ENCODE measurements at regions not wholly inside any gene's neighbourhood (a gene's known extent, or its start where the extent isn't known, plus 50 kb on each side); places are given as distances from the start of the nearest gene placed in this dataset.

- Histone ChIP-seq H3K27ac (ENCODE audit: low read length, poor library complexity, severe bottlenecking) (no peak overlapping the region), H3K9ac (ENCODE audit: low read length) (no peak overlapping the region)
- WGBS = 92% methylated on average over 2 of the region's 2 CpGs
Measured at GRCh38 chr2:187266147-187266546, 181.9 kb downstream of the CALCRL start.

GRCh38 chr2:187264612-187265011 is 183.4 kb downstream of the CALCRL start:
- 60% methylated on average over 1 of the region's 1 CpG for WGBS
- Histone ChIP-seq H2BK5ac (ENCODE audit: low read depth, low read length, poor library complexity, severe bottlenecking) (no peak overlapping the region), H3K4me2 (ENCODE audit: low read length, poor library complexity, severe bottlenecking) (no peak overlapping the region)

More at GRCh38 chr2:187266147-187266546, 181.9 kb downstream of the CALCRL start:
- Histone ChIP-seq H2AK5ac (ENCODE audit: low read length, severe bottlenecking) (no peak overlapping the region), H3K79me1 (replicated peaks; ENCODE audit: low read length, poor library complexity, severe bottlenecking) (no peaks in the 10 kb centered on the region), H3K4me2 (ENCODE audit: low read length, poor library complexity, severe bottlenecking) (no peak overlapping the region), H2BK12ac (ENCODE audit: low read length in 2 of 2) (no peak overlapping the region), H3K36me3 (ENCODE audit: control insufficient read depth in 1 of 2, insufficient read depth in 2 of 2, low read depth in 1 of 2, low read length in 2 of 2) (no peaks in the 10 kb centered on the region), H2BK15ac (ENCODE audit: low read depth, poor library complexity, severe bottlenecking) (no peak overlapping the region), H3K23ac (ENCODE audit: low read length in 2 of 2) (no peak overlapping the region), H3K4me1 (ENCODE audit: control insufficient read depth, insufficient read depth, low read depth, low read length) (no peaks in the 10 kb centered on the region), H2AFZ (ENCODE audit: low read depth, low read length) (no peak overlapping the region), H3K14ac (ENCODE audit: low read length in 2 of 2) (no peak overlapping the region), H3K27me3 (ENCODE audit: control insufficient read depth in 1 of 2, insufficient read depth in 1 of 2, low read length in 2 of 2) (no peaks in the 10 kb centered on the region), H3K9me3 (ENCODE audit: control insufficient read depth, low read length) (no peaks in the 10 kb centered on the region), H4K91ac (ENCODE audit: low read length) (no peak overlapping the region), H3K18ac (ENCODE audit: low read depth in 1 of 2, low read length in 2 of 2) (no peak overlapping the region), H2BK120ac (ENCODE audit: low read depth, low read length) (no peak overlapping the region), H3K4me3 (ENCODE audit: insufficient read depth in 1 of 2, low read depth in 1 of 2, low read length in 2 of 2) (no peak overlapping the region), H4K8ac (ENCODE audit: low read length) (no peak overlapping the region), H3K4ac (ENCODE audit: low read depth in 1 of 2, low read length in 2 of 2) (no peak overlapping the region), H2BK5ac (ENCODE audit: low read depth, low read length, poor library complexity, severe bottlenecking) (no peak overlapping the region)
- DNase-seq = no peak

GRCh38 chr2:187263675-187264560 is 184.1 kb downstream of the CALCRL start:
- H3K9me3 ChIP-seq (ENCODE audit: control insufficient read depth, low read length) = no peaks in the 10 kb centered on the region
- no peak overlapping the region for H3K18ac ChIP-seq (ENCODE audit: low read depth in 1 of 2, low read length in 2 of 2)
- H2BK15ac ChIP-seq (ENCODE audit: low read depth, poor library complexity, severe bottlenecking) = no peak overlapping the region
- no peaks in the 10 kb centered on the region for H3K79me1 ChIP-seq (replicated peaks; ENCODE audit: low read length, poor library complexity, severe bottlenecking)
- no peak overlapping the region for H2BK12ac ChIP-seq (ENCODE audit: low read length in 2 of 2)
- H3K4me3 ChIP-seq (ENCODE audit: insufficient read depth in 1 of 2, low read depth in 1 of 2, low read length in 2 of 2) = no peak overlapping the region
- no peak overlapping the region for H2AK5ac ChIP-seq (ENCODE audit: low read length, severe bottlenecking)
- no peaks in the 10 kb centered on the region for H3K4me1 ChIP-seq (ENCODE audit: control insufficient read depth, insufficient read depth, low read depth, low read length)
- H3K36me3 ChIP-seq (ENCODE audit: control insufficient read depth in 1 of 2, insufficient read depth in 2 of 2, low read depth in 1 of 2, low read length in 2 of 2) = no peaks in the 10 kb centered on the region
- H3K4ac ChIP-seq (ENCODE audit: low read depth in 1 of 2, low read length in 2 of 2) = no peak overlapping the region
- H4K8ac ChIP-seq (ENCODE audit: low read length) = no peak overlapping the region
- H3K4me2 ChIP-seq (ENCODE audit: low read length, poor library complexity, severe bottlenecking) = no peak overlapping the region
- no peak overlapping the region for H4K91ac ChIP-seq (ENCODE audit: low read length)
- no peaks in the 10 kb centered on the region for H3K27me3 ChIP-seq (ENCODE audit: control insufficient read depth in 1 of 2, insufficient read depth in 1 of 2, low read length in 2 of 2)
- H3K14ac ChIP-seq (ENCODE audit: low read length in 2 of 2) = no peak overlapping the region
- H3K23ac ChIP-seq (ENCODE audit: low read length in 2 of 2) = no peak overlapping the region
- DNase-seq = no peak
- H2BK120ac ChIP-seq (ENCODE audit: low read depth, low read length) = no peak overlapping the region
- no peak overlapping the region for H3K9ac ChIP-seq (ENCODE audit: low read length)
- H2BK5ac ChIP-seq (ENCODE audit: low read depth, low read length, poor library complexity, severe bottlenecking) = no peak overlapping the region
- 57% methylated on average over 8 of the region's 9 CpGs for WGBS
- no peak overlapping the region for H3K27ac ChIP-seq (ENCODE audit: low read length, poor library complexity, severe bottlenecking)
- H2AFZ ChIP-seq (ENCODE audit: low read depth, low read length) = no peak overlapping the region

More at GRCh38 chr2:187264612-187265011, 183.4 kb downstream of the CALCRL start:
- no peak overlapping the region for H3K4me3 ChIP-seq (ENCODE audit: insufficient read depth in 1 of 2, low read depth in 1 of 2, low read length in 2 of 2)
- H3K23ac ChIP-seq (ENCODE audit: low read length in 2 of 2) = no peak overlapping the region
- H2BK120ac ChIP-seq (ENCODE audit: low read depth, low read length) = no peak overlapping the region
- no peaks in the 10 kb centered on the region for H3K4me1 ChIP-seq (ENCODE audit: control insufficient read depth, insufficient read depth, low read depth, low read length)
- no peaks in the 10 kb centered on the region for H3K79me1 ChIP-seq (replicated peaks; ENCODE audit: low read length, poor library complexity, severe bottlenecking)
- no peak overlapping the region for H2AFZ ChIP-seq (ENCODE audit: low read depth, low read length)
- no peak overlapping the region for H2AK5ac ChIP-seq (ENCODE audit: low read length, severe bottlenecking)
- H3K9me3 ChIP-seq (ENCODE audit: control insufficient read depth, low read length) = no peaks in the 10 kb centered on the region
- no peak overlapping the region for H3K4ac ChIP-seq (ENCODE audit: low read depth in 1 of 2, low read length in 2 of 2)
- H3K9ac ChIP-seq (ENCODE audit: low read length) = no peak overlapping the region
- no peaks in the 10 kb centered on the region for H3K27me3 ChIP-seq (ENCODE audit: control insufficient read depth in 1 of 2, insufficient read depth in 1 of 2, low read length in 2 of 2)
- no peak overlapping the region for H3K14ac ChIP-seq (ENCODE audit: low read length in 2 of 2)
- no peak overlapping the region for H4K8ac ChIP-seq (ENCODE audit: low read length)
- no peak overlapping the region for H4K91ac ChIP-seq (ENCODE audit: low read length)
- no peak overlapping the region for H3K18ac ChIP-seq (ENCODE audit: low read depth in 1 of 2, low read length in 2 of 2)
- H3K36me3 ChIP-seq (ENCODE audit: control insufficient read depth in 1 of 2, insufficient read depth in 2 of 2, low read depth in 1 of 2, low read length in 2 of 2) = no peaks in the 10 kb centered on the region
- H2BK12ac ChIP-seq (ENCODE audit: low read length in 2 of 2) = no peak overlapping the region
- no peak overlapping the region for H2BK15ac ChIP-seq (ENCODE audit: low read depth, poor library complexity, severe bottlenecking)
- DNase-seq = no peak
- H3K27ac ChIP-seq (ENCODE audit: low read length, poor library complexity, severe bottlenecking) = no peak overlapping the region

- DNase-seq = no peak
- Histone ChIP-seq H2AFZ (ENCODE audit: low read depth, low read length) (no peak overlapping the region), H4K8ac (ENCODE audit: low read length) (no peak overlapping the region), H3K23ac (ENCODE audit: low read length in 2 of 2) (no peak overlapping the region), H2AK5ac (ENCODE audit: low read length, severe bottlenecking) (no peak overlapping the region), H2BK5ac (ENCODE audit: low read depth, low read length, poor library complexity, severe bottlenecking) (no peak overlapping the region), H3K9ac (ENCODE audit: low read length) (no peak overlapping the region), H3K14ac (ENCODE audit: low read length in 2 of 2) (no peak overlapping the region), H3K18ac (ENCODE audit: low read depth in 1 of 2, low read length in 2 of 2) (no peak overlapping the region), H2BK15ac (ENCODE audit: low read depth, poor library complexity, severe bottlenecking) (no peak overlapping the region), H3K9me3 (ENCODE audit: control insufficient read depth, low read length) (no peaks in the 10 kb centered on the region), H3K4me2 (ENCODE audit: low read length, poor library complexity, severe bottlenecking) (no peak overlapping the region), H2BK120ac (ENCODE audit: low read depth, low read length) (no peak overlapping the region), H4K91ac (ENCODE audit: low read length) (no peak overlapping the region), H3K4me1 (ENCODE audit: control insufficient read depth, insufficient read depth, low read depth, low read length) (no peaks in the 10 kb centered on the region), H3K27me3 (ENCODE audit: control insufficient read depth in 1 of 2, insufficient read depth in 1 of 2, low read length in 2 of 2) (no peaks in the 10 kb centered on the region), H3K27ac (ENCODE audit: low read length, poor library complexity, severe bottlenecking) (no peak overlapping the region), H2BK12ac (ENCODE audit: low read length in 2 of 2) (no peak overlapping the region), H3K4ac (ENCODE audit: low read depth in 1 of 2, low read length in 2 of 2) (no peak overlapping the region), H3K79me1 (replicated peaks; ENCODE audit: low read length, poor library complexity, severe bottlenecking) (no peaks in the 10 kb centered on the region), H3K36me3 (ENCODE audit: control insufficient read depth in 1 of 2, insufficient read depth in 2 of 2, low read depth in 1 of 2, low read length in 2 of 2) (no peaks in the 10 kb centered on the region), H3K4me3 (ENCODE audit: insufficient read depth in 1 of 2, low read depth in 1 of 2, low read length in 2 of 2) (no peak overlapping the region)
- WGBS = 90% methylated on average over 1 of the region's 1 CpG
Measured at GRCh38 chr2:187261705-187262104, 186.3 kb downstream of the CALCRL start.
